ENCODE measurements at regions not wholly inside any gene's neighbourhood (a gene's known extent, or its start where the extent isn't known, plus 50 kb on each side); places are given as distances from the start of the nearest gene placed in this dataset.
"Not testable (repeated sequence)": the region's sequence is repeated elsewhere in the genome, so short reads cannot be mapped to it uniquely, and the experiment has no call there.

DNA sequence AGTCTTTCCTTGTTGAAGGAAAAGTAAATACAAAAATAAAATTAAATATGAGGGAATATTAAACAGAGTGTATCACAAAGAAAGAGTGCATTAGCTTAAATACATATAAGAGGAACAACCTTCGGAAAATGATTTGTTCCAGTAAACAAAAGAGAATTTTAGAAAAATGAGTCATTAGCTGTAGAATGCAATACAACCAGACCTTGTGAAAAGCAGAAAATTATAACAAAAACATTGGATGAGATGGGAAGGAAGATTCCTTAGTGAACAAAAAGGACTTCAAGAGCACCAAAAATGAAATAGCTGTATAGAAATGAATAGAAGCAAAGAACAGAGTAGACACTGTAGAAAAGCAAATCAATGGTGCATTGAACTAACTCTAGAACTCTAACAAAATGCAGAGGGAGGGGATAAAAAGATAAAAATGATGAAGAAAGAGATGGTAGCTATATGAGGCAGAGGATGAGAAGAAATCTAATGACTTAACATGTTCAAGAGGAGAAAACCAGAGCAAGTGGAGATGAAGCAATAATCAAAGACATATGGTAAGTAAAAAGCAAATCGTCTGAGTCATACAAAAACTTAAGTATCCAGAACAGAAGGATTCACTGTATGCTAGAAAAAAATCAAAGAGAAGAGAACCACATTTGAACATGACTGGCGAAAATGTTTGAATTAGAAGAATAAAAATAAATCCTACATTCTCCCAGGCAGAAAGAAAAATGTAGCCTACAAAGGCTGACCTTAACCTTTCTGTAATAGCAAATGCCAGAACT, 190.5 kb downstream of the TMEM26 start:
- DNase-seq, result no peak

DNA sequence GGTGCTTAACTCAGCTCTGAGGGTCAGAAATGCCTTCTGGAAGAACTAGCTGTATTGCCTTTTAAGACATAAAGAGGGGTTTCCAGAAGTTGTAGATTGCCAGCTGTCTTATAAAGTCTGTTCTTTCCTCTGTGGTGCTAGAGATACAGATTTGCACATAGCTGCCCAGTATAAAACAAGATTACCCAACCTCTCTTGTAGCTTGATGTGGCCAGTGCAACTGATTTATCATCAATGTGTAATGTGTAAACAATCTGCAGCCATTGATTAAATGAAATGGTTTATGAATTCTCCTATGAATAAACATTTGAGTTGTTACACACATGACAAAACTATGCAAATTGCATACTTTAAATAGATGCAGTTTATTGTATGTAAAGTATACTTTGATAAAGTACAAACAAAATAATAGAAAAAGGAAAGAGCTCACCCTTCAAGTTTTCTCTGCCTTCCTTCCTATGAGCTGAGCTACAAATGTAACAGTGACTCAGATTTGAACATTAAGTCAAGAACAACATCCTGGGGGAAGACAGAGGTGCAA, 195.2 kb downstream of the TMEM26 start:
- DNase-seq, result no peak

DNA sequence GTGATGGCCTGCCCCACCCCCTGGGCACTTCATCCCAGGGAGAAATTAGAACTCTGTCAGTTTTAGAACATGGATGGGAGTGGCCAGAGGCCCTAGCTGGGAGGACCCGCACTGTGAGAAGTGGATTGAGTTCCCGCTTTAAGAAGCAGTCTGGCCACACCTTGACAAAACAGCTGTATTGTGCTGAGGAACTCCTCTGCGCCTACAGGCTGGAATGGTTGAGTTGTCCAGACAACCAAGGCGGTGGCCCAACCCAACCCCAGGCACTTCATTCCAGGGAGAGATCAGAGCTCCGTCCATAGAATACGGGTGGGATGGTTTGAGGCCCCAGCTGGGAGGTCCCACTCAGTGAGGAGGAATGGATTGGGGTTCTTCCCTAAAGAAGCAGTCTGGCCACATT, 196.0 kb downstream of the TMEM26 start:
- DNase-seq, result no peak

DNA sequence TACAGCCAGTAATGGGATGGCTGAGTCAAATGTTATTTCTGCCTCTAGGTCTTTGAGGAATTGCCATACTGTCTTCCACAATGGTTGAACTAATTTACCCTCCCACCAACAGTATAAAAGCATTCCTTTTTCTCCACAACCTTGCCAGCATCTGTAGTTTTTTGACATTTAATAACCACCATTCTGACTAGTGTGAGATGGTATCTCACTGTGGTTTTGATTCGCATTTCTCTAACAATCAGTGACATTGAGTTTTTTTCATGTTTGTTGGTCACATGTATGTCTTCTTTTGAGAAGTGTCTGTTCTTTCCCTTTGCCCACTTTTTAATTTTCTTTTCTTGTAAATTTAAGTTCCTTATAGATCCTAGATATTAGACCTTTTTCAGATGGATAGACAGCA, 200.9 kb downstream of the TMEM26 start:
- DNase-seq, result not testable (repeated sequence)

DNA sequence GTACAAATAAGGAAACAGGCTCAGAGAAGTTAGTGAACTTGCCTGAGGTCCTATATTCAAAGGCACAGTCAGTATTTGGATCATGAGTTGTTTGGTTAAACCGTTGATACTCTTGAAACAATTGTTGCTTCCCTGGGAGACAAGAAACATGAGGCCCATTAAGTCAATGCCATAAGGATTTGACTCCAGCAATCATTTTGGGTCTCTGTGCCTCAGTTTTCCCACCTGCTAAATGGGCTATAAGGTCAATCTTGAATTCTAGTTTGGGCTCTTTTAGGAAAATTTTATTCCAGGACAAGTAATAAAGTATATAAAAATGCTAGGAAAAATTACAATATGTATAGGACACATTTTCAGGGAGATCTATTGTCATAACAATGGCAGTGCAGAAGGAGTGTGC, 202.1 kb downstream of the TMEM26 start:
- DNase-seq, result no peak

DNA sequence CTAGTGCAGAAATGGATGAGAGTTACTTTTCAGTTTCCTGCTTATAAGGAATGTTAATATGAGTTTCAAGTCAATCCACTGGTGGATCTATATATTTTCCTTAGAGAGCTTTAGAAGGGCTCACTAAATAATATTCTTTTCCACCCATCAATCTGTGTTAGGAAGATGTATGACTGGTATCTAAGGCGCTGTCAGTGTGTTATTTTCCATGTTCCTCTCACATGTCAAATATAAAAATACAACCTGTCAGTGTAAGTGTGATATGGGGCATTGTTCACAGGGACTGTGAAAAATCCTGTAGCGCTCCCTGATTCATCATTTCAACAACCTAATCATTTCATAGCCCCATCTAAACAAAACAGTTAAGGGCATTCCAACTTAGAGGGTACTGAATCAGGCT, 203.1 kb downstream of the TMEM26 start:
- no peak for DNase-seq

DNA sequence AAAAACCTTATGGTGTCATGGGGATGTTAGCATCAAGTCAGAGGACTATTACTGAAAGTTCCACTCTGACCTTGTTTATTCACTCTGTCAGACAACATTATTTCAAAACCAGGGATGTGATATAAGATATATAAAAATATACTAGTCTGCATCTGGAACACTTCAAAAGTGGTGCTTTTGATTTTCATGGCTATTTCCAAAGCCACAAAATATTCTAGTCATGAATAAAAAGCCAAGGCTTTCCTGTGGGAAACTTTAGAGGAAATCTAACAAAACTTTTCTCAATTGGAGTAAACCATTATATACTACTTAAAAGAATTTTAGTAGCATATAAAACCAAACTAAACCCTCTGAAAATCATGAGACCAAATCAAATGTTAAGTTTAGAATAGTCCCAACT, 205.2 kb downstream of the TMEM26 start:
- DNase-seq, result no peak

DNA sequence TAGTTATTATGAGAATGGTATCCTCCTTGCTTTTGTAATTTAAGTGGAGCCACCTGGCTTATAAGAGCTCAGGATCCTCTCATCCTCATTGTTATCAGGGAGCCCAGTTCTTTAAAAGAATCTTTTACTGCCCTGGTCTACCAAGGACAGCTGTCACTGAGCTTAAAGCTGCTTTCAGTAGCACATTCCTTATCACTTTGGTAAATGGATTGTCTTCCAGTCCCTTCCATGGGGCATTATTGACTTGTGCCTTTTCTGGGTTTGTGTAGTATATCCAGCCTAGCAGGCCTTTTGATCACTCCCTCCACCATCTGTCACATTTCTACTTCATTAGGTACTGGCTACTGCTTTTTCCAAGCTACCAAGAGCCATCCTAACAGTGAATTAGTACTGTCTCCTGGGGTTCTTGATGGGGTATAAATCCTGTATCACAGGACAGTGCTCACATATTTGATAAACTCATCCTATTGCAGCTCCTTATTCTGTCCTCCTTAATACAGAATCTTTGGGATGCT, 208.9 kb downstream of the TMEM26 start:
- DNase-seq, result no peak

DNA sequence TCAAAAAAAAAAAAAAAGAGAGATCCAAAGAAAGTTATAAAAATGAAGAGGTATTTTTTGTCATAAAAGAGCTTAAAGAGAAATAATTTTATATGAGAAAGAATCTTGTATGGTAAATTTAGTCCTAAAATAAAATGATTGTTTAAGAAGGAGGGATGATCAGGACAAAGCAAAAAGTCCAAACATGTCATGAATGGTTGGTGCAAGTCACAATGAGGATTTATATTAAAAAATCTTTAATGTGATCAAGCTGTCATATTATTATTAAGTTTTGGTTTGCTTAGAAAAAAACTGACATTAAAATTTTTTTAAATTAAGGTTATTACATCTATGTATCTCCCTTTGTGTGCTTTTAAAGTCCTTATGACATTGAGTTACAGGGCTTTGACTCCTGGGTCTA, 220.4 kb downstream of the TMEM26 start:
- DNase-seq, result no peak

DNA sequence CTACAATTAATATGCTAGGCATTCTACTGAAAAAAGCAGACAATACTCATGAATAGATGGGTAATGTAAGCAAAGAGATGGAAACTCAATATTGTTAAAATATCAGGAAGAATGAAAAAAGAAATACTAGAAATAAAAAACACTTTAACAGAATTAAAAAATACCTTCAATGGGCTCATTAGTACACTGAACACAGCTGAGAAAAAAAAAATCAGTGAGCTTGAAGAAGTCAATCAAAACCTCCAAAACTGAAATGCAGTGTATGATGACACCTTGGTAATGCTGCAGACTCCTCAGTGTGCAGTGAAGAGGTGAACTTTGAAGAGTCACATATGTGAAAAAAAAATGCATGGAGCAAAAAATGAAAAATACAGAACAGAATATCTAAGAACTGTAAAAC, 227.2 kb downstream of the TMEM26 start:
- DNase-seq, result no peak

DNA sequence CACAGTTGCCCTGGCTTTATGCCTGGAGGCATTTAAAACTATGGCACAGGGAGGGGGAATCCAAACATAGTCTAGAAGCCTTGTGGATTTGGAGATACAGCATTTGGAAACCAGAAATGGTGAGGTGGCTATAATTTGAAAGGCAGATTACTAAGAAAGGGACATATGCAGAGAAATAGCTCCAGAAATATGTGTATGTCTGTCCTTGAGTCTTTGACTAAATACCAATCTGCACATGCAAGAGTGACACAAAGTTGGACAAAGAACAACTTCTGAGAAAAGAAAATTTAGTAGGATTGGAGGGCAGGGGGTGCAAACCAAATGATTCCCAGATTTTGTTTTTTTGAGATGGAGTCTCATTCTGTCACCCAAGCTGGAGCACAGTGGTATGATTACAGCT, 229.6 kb downstream of the TMEM26 start:
- DNase-seq, result no peak

DNA sequence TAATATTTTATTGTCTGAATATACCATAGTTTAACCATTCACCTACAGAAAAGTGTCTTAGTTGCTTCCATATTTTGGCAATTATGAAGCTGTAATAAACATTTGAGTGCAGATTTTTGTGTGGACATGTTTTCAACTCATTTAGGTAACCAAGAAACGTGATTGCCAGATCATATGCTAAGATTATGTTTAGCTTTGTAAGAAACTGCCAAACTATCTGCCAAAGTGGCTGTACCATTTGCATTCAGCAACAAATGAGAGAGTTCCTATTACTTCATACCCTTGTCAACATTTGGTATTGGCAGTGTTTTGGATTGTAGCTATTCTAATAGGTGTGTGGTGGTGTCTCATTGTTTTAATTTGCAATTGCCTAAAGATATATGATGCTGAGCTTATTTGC, 233.5 kb downstream of the TMEM26 start:
- no peak for DNase-seq

DNA sequence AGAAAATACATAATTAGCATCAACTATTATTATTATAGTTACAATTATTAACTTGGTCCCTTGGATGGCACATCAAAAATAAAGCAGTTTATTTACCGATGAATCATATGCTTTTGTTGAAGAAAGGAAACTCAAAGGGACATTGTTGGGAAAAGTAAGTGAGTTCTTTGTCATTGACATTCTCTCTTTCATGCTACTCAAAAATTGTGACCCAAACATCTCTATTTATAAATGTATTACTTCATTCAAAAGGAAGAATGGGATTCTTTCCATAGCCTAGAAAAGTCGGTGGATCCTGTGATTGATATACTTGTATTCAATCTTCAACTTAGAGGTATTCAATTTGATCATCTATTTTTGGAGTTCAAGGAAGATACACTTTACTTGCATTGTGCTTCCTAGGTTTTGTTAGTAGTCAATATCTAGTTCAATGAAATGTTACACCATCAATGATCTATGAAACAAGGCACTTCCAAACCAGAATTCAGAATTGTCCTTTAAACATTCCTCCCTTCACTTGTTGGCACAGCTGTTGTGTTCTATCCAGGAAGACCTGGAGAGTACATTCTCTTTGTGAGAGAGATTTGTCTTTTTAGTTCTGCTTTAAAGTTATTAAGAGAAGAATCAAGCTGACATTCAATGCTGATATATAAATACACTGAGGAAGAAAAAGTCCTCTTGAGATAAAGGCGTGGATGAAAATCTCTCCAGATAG, 235.2 kb downstream of the TMEM26 start:
- no peak for DNase-seq

DNA sequence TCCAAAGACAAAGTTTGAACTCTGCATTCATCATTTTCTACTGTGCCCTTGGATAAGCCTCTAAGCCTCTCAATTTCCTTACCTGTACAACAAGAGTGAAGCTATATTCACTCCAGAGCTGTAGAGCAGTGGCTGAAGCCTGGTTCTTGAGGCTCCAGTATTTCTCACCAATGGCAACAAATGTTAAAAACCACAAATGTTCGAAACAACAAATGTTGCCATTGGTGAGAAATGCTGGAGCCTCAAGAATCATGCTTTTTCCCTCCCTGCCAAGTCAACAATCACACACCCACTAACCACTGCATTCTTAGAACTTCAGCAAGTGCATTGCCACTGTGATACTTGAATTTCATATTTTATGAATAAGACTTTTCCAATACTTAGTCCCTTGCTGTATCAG, 237.9 kb downstream of the TMEM26 start:
- no peak for DNase-seq

DNA sequence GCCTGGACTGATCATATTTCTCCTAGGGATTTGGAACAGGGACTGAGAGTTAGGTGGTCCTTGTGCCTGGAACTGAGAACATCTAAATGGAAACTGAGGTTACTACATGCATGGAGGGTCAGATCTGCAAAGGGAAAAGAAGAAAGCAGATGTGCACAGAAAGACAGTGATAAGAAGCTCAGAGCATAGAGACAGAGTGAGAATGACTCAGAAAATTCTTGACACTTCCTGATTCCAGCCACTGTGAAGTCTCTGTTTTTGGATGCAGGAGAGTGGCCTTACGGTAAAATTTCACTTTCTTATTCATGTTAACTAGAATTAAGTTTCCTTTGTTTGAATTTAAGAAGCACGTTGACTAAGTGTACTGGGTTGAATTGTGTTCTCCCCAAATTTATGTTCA, 241.7 kb downstream of the TMEM26 start:
- no peak for DNase-seq

DNA sequence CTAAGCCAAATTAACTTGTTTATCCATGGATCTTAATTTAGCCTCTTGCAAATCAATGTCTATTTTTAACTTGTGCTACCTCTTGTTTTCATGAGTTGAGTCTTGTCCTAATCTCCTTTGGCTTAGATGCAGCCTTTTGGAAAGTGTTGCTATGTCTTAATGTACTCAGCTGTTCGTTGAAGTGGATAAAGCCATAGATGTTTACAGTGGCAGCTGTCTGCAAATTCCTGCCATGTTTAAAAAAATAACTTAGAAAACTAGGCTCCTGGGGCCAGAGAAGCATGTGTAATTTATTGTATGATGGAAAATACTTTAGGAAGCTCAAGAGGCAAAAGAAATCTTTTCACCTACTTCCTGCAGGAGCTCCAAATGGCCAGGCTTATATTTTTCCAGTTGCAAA, 253.1 kb upstream of the RHOBTB1 start:
- DNase-seq, result no peak

DNA sequence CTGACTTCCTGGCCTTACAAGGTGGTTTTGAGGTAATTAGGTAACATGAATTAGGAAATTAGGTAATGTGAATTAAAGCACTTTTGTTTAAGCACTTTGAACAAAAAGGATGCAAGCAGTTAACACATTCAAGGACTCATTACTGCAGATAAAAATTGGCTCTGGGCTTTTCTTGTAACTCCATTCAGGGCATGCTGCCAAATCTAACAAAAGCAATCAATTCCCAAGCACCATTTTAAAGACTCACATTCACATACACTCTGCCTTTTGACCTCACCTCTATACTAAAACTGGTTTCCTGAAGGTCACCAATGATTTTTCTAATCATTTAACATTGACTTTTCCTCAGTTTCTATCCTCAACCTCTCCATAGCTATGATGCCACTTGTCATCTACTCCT, 251.2 kb upstream of the RHOBTB1 start:
- DNase-seq, result peak; percentile 85

DNA sequence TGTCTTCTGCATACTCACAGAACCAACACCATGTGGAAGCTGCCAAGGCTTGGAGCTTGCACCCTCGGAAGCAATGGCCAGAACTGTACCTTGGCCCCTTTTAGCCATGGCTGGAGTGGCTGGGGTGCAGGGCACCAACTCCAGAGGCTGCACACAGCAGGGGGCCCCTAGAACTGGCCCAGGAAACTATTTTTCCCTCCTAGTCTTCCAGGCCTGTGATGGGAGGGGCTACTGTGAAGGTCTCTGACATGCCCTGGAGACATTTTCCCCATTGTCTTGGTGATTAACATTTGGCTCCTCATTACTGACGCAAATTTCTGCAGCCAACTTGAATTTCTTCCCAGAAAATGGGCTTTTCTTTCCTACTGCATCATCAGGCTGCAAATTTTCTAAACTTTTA, 248.6 kb upstream of the RHOBTB1 start:
- not testable (repeated sequence) for DNase-seq

DNA sequence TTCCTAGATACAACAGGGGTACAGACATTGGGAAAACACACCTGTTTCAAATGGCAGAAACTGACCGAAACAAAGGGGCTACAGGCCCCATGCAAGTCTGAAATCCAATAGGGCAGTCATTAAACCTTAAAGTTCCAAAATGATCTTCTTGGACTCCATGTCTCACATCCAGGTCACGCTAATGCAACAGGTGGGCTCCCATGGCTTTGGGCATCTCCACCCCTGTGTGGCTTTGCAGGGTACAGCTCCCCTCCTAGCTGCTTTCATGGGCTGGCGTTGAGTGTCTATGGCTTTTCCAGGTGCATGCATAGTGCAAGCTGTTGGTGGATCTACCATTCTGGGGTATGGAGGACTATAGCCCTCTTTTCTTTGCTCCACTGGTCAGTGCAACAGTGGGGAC, 248.1 kb upstream of the RHOBTB1 start:
- DNase-seq, result no peak

DNA sequence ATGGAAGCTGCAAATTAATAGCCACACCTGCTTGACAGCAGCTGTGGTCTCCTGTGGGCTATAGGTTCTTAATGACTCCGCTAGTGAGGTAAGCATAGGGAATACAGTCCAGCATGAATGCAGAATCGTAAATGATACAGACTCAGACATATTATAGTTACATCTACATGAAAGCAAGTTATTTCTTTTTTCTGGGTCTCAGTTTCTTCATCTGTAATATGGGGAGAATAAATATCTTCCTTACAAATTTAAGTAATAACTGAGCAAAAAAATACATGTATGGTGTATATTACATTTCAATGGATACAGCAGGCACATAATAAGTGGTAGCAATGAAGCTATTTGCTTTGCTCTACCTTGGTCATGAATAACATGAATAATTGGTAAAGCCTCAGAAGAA, 245.9 kb upstream of the RHOBTB1 start:
- no peak for DNase-seq

DNA sequence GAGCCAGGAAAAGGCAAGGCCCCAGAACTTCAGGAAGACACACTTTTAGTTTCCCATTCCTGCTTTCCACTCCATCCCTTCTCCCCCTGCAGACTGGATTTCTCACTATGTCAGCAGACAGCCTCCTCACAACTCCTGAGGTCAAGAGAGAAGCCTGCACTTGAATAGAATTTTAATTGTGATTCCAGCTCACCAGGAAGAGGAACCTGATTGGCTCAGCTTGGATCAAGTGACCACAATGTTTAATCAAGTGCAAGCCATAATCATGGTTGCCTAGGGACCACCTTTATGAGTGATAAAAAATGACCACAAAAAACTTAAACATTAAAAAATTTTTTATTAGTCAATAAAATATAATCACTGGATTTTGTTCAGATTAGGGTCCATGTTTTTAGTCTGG, 244.7 kb upstream of the RHOBTB1 start:
- DNase-seq, result no peak

DNA sequence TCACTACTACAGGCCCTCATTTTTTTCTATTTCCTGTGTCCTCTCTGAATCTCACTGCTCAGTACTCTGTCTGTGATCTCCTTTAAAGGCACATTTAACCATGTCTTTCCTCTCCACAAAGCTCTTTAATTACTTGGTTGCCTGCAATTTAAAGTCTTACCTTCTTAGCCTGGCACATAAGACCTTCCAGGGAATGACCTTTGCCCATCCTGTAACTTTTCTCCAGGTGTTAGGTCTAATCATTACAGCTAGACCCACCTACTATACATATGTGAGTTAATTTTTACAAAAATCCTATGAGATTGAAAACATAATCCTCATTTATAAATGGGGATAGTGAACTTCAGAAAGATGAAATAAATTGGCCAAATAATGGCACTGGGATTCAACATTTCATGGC, 244.1 kb upstream of the RHOBTB1 start:
- no peak for DNase-seq

DNA sequence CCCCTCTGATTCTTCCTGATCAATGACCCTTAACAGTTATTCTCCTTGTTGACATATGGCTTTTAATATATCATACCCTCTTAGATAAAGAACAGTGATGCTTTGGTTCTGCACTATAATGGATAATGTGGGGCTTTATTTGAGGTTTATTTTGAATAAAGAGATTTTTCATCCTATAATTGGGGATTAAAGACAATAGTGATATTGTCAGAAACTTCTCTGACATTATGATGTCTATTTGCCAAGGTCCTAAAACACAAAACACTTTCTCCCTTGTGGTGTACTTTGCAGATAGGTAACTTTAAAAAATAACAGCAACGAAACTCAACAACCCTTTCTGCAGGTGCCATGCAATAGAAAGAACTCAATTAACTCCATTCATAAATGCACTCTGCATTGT, 243.6 kb upstream of the RHOBTB1 start:
- DNase-seq, result no peak

DNA sequence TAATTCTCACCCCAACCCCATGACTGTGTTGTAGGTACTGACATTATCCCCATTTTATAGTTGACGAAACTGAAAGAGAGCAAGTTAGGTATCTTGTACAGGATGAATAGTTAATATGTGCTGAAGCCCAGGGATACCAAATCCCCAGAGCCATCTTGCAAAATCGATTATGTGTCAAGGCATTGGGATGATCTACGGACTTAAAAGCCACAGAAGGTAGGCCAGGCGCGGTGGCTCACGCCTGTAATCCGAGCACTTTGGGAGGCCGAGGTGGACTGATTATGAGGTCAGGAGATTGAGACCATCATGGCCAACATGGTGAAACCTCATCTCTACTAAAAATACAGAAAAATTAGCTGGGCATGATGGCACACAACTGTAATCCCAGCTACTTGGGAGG, 242.4 kb upstream of the RHOBTB1 start:
- no peak for DNase-seq

Data from NCI-H1105 treated with DMSO at 0.1 percent for 48 hours (cell line).